Neuronal stem cell (in vitro differentiated cells): ENCODE measurements at regions not wholly inside any gene's neighbourhood (a gene's known extent, or its start where the extent isn't known, plus 50 kb on each side); places are given as distances from the start of the nearest gene placed in this dataset.

Experiments used
- DNase-seq: peaks from one replicate; pipeline ENCODE4 v3.0.0-alpha.2; 2013; ENCODE audit warnings: low spot score
- H2AFZ ChIP-seq: one replicate; pipeline ENCODE4 v1.6.1; 2013; ENCODE audit warnings: mild to moderate bottlenecking, low read length, inconsistent platforms
- H2AK5ac ChIP-seq: 2 replicates; pipeline ENCODE4 v1.6.1; 2013; ENCODE audit warnings: low read depth, mild to moderate bottlenecking, inconsistent platforms, low read length, moderate library complexity, mixed read lengths
- H2BK120ac ChIP-seq: 2 replicates; pipeline ENCODE4 v1.6.1; 2013; ENCODE audit warnings: low read depth, mild to moderate bottlenecking, inconsistent platforms, low read length, moderate library complexity, mixed read lengths
- H2BK12ac ChIP-seq: one replicate; pipeline ENCODE4 v1.6.1; 2013; ENCODE audit warnings: low read length, inconsistent platforms
- H2BK15ac ChIP-seq: 2 replicates; pipeline ENCODE4 v1.6.1; 2013; ENCODE audit warnings: mild to moderate bottlenecking, low read length, inconsistent platforms, mixed read lengths
- H2BK5ac ChIP-seq: one replicate; pipeline ENCODE4 v1.6.1; 2013; ENCODE audit warnings: inconsistent platforms, mild to moderate bottlenecking, low read length, moderate library complexity
- H3K14ac ChIP-seq: one replicate; pipeline ENCODE4 v1.6.1; 2013; ENCODE audit warnings: low read length, inconsistent platforms
- H3K18ac ChIP-seq: 2 replicates; pipeline ENCODE4 v1.6.1; 2013; ENCODE audit warnings: low read length, inconsistent platforms
- H3K23ac ChIP-seq: 2 replicates; pipeline ENCODE4 v1.6.1; 2013; ENCODE audit warnings: low read depth, mild to moderate bottlenecking, mixed read lengths, low read length, inconsistent platforms; ENCODE audit not compliant: poor library complexity
- H3K27ac ChIP-seq: replicated peaks from 3 replicates; pipeline ENCODE4 v1.5.1; 2013; ENCODE audit warnings: low read length, inconsistent platforms
- H3K27me3 ChIP-seq, 3 experiments: 2 replicates each; pipeline ENCODE4 v1.6.1; 2013; ENCODE audit warnings: low read length in 3 of 3, mild to moderate bottlenecking in 2 of 3, inconsistent platforms in 1 of 3, low read depth in 1 of 3, mixed read lengths in 1 of 3, moderate library complexity in 1 of 3; ENCODE audit not compliant: control insufficient read depth in 3 of 3, insufficient read depth in 3 of 3
- H3K36me3 ChIP-seq, 2 donors: replicated peaks in 1 of 2; 2 replicates each; pipeline ENCODE4 v1.6.1; 2013; ENCODE audit warnings: low read length in 2 of 2; ENCODE audit not compliant: control insufficient read depth in 2 of 2, insufficient read depth in 2 of 2
- H3K4ac ChIP-seq: 2 replicates; pipeline ENCODE4 v1.6.1; 2013; ENCODE audit warnings: inconsistent platforms, mild to moderate bottlenecking, low read length, moderate library complexity
- H3K4me1 ChIP-seq, 2 donors: 1 replicate in 1 of 2; 2 replicates in 1 of 2; pipeline ENCODE4 v1.6.1; 2013; ENCODE audit warnings: low read length in 2 of 2, low read depth in 1 of 2; ENCODE audit not compliant: control insufficient read depth in 2 of 2, insufficient read depth in 1 of 2
- H3K4me2 ChIP-seq: one replicate; pipeline ENCODE4 v1.6.1; 2013; ENCODE audit warnings: mild to moderate bottlenecking, low read length, inconsistent platforms; ENCODE audit not compliant: insufficient read depth, poor library complexity, severe bottlenecking
- H3K4me3 ChIP-seq, 2 donors: 2 replicates each; pipeline ENCODE4 v1.5.1; 2013; ENCODE audit warnings: low read length in 2 of 2, mild to moderate bottlenecking in 2 of 2, inconsistent platforms in 1 of 2, moderate library complexity in 1 of 2
- H3K79me1 ChIP-seq: one replicate; pipeline ENCODE4 v1.6.1; 2013; ENCODE audit warnings: low read depth, mild to moderate bottlenecking, inconsistent platforms, low read length, moderate library complexity
- H3K9ac ChIP-seq: one replicate; pipeline ENCODE4 v1.6.1; 2013; ENCODE audit warnings: mild to moderate bottlenecking, low read depth, low read length, inconsistent platforms; ENCODE audit not compliant: poor library complexity
- H3K9me3 ChIP-seq, 2 donors: replicated peaks in 1 of 2; 2 replicates each; pipeline versions ENCODE3 to v1.6.1; 2013; ENCODE audit warnings: low read length in 2 of 2, mild to moderate bottlenecking in 2 of 2, inconsistent platforms in 1 of 2, low read depth in 1 of 2, mixed read lengths in 1 of 2, moderate library complexity in 1 of 2; ENCODE audit not compliant: control insufficient read depth in 2 of 2, insufficient read depth in 1 of 2
- H4K8ac ChIP-seq: one replicate; pipeline ENCODE4 v1.6.1; 2013; ENCODE audit warnings: low read depth, mild to moderate bottlenecking, inconsistent platforms, low read length, moderate library complexity
- H4K91ac ChIP-seq: one replicate; pipeline ENCODE4 v1.6.1; 2013; ENCODE audit warnings: low read length, low read depth, mild to moderate bottlenecking, inconsistent platforms; ENCODE audit not compliant: poor library complexity
- WGBS, 2 donors: extraction: QIAGEN DNeasy Blood & Tissue Kit; methylation state at CpG; one replicate each; pipeline ENCODE4 v1.1.7; 2013; ENCODE audit warnings: missing lambda C conversion rate in 2 of 2, mixed read lengths in 1 of 2; ENCODE audit not compliant: insufficient read length in 2 of 2, insufficient replicate concordance in 1 of 2; ENCODE audit errors: extremely low coverage in 2 of 2; 5-methylcytosine and 5-hydroxymethylcytosine counted together

- Histone ChIP-seq H2AFZ (no peak overlapping the region), H3K4me2 (no peak overlapping the region), H2BK12ac (no peak overlapping the region), H2BK15ac (no peak overlapping the region), H2AK5ac (no peak overlapping the region), H4K8ac (no peak overlapping the region), H2BK120ac (no peak overlapping the region), H3K18ac (no peak overlapping the region), H3K9ac (no peak overlapping the region), H2BK5ac (no peak overlapping the region), H3K27me3 (no peaks in the 10 kb centered on the region), H3K79me1 (no peaks in the 10 kb centered on the region), H3K4me1 (peaks cover 0 to 2% of the 10 kb centered on the region in 2 donors), H4K91ac (no peak overlapping the region), H3K4ac (no peak overlapping the region), H3K23ac (no peak overlapping the region), H3K4me3 (no peak overlapping the region), H3K14ac (no peak overlapping the region), H3K9me3 (peaks cover 3 to 4% of the 10 kb centered on the region in 2 donors), H3K27ac (no peak overlapping the region), H3K36me3 (no peaks in the 10 kb centered on the region)
- DNase-seq = no peak
- no CpG with 5 or more reads among the region's 2 CpGs for WGBS, 2 donors
Measured at GRCh38 chr2:6301426-6301825, 564.3 kb downstream of the CMPK2 start.

- no CpG with 5 or more reads among the region's 2 CpGs for WGBS, 2 donors
- no peak overlapping the region for H3K4me3 ChIP-seq
- no peaks in the 10 kb centered on the region for H3K79me1 ChIP-seq
- peak overlapping the region; percentile 37 for H2AFZ ChIP-seq
- peaks cover 2 to 17% of the 10 kb centered on the region in 2 donors for H3K4me1 ChIP-seq
- H3K4ac ChIP-seq = no peak overlapping the region
- H3K23ac ChIP-seq = no peak overlapping the region
- no peaks in the 10 kb centered on the region for H3K36me3 ChIP-seq
- no peak overlapping the region for H3K27ac ChIP-seq
- no peak overlapping the region for H2AK5ac ChIP-seq
- no peak overlapping the region for H3K14ac ChIP-seq
- no peak overlapping the region for H2BK120ac ChIP-seq
- no peak overlapping the region for H3K4me2 ChIP-seq
- no peak overlapping the region for H3K18ac ChIP-seq
- H4K91ac ChIP-seq = no peak overlapping the region
- DNase-seq = no peak
- peaks cover 0 to 5% of the 10 kb centered on the region in 2 donors for H3K9me3 ChIP-seq
- H4K8ac ChIP-seq = no peak overlapping the region
- H3K27me3 ChIP-seq = no peaks in the 10 kb centered on the region
- H3K9ac ChIP-seq = no peak overlapping the region
- no peak overlapping the region for H2BK12ac ChIP-seq
- no peak overlapping the region for H2BK5ac ChIP-seq
- H2BK15ac ChIP-seq = no peak overlapping the region
Measured at GRCh38 chr2:6308986-6309385, 556.7 kb downstream of the CMPK2 start.

- Histone ChIP-seq H3K79me1 (no peaks in the 10 kb centered on the region), H3K4me1 (peaks cover 2 to 17% of the 10 kb centered on the region in 2 donors), H3K4me3 (no peak overlapping the region), H4K8ac (no peak overlapping the region), H4K91ac (no peak overlapping the region), H3K14ac (no peak overlapping the region), H2AFZ (peak overlapping the region; percentile 37), H3K9me3 (peaks cover 0 to 7% of the 10 kb centered on the region in 2 donors), H3K27ac (no peak overlapping the region), H3K4me2 (no peak overlapping the region), H3K18ac (no peak overlapping the region), H3K27me3 (no peaks in the 10 kb centered on the region), H2BK5ac (no peak overlapping the region), H2BK12ac (no peak overlapping the region), H2BK120ac (no peak overlapping the region), H3K36me3 (no peaks in the 10 kb centered on the region), H2AK5ac (no peak overlapping the region), H3K4ac (no peak overlapping the region), H3K9ac (no peak overlapping the region), H2BK15ac (no peak overlapping the region), H3K23ac (no peak overlapping the region)
- no peak for DNase-seq
- WGBS, 2 donors = no CpG with 5 or more reads among the region's 9 CpGs
Measured at GRCh38 chr2:6309415-6310255, 556.1 kb downstream of the CMPK2 start.

- H3K23ac ChIP-seq = no peak overlapping the region
- H3K4me2 ChIP-seq = no peak overlapping the region
- H3K9ac ChIP-seq = no peak overlapping the region
- H3K36me3 ChIP-seq = no peaks in the 10 kb centered on the region
- no peak overlapping the region for H3K4ac ChIP-seq
- H3K4me1 ChIP-seq = peaks cover 2 to 17% of the 10 kb centered on the region in 2 donors
- H3K27me3 ChIP-seq = no peaks in the 10 kb centered on the region
- no peak overlapping the region for H4K8ac ChIP-seq
- H3K4me3 ChIP-seq = no peak overlapping the region
- no peak overlapping the region for H2AK5ac ChIP-seq
- no peak overlapping the region for H2BK12ac ChIP-seq
- H4K91ac ChIP-seq = no peak overlapping the region
- H3K79me1 ChIP-seq = no peaks in the 10 kb centered on the region
- H3K14ac ChIP-seq = no peak overlapping the region
- peaks cover 0 to 10% of the 10 kb centered on the region in 2 donors for H3K9me3 ChIP-seq
- H2BK120ac ChIP-seq = no peak overlapping the region
- H2BK5ac ChIP-seq = no peak overlapping the region
- no peak for DNase-seq
- H3K27ac ChIP-seq = no peak overlapping the region
- WGBS, 2 donors = no CpG with 5 or more reads among the region's 16 CpGs
- no peak overlapping the region for H3K18ac ChIP-seq
- H2BK15ac ChIP-seq = no peak overlapping the region
- peak overlapping the region; percentile 77 for H2AFZ ChIP-seq
Measured at GRCh38 chr2:6310256-6311215, 555.2 kb downstream of the CMPK2 start.
